Left lobe of liver (tissue), 2 donors: ENCODE measurements at regions not wholly inside any gene's neighbourhood (a gene's known extent, or its start where the extent isn't known, plus 50 kb on each side); places are given as distances from the start of the nearest gene placed in this dataset.

ENCODE experiments used
- ATAC-seq: fragments of 200-7000 bp; cut with Tn5 transposase; one replicate; pipeline ENCODE4 v1.9.1; 2020; ENCODE audit warnings: mild to moderate bottlenecking, moderate library complexity
- DNase-seq: peaks from one replicate; pipeline ENCODE4 v3.0.0-alpha.2; 2020; ENCODE audit warnings: low spot score
- donor health status: DM: no; HTN: no; CAD: no; lungs with moderate emphysema.
- donor health status: DM: no; HTN: yes; CAD: no.

- DNase-seq (no peak), ATAC-seq (no peak)
Observed at GRCh38 chr13:103436057-103436654, 369.9 kb upstream of the SLC10A2 start.

GRCh38 chr13:103431856-103432255 lies 365.6 kb upstream of the SLC10A2 start:
- ATAC-seq (no peak), DNase-seq (no peak)

- ATAC-seq: no peak
- no peak for DNase-seq
Observed at GRCh38 chr13:103430368-103430767, 364.2 kb upstream of the SLC10A2 start.

DNA sequence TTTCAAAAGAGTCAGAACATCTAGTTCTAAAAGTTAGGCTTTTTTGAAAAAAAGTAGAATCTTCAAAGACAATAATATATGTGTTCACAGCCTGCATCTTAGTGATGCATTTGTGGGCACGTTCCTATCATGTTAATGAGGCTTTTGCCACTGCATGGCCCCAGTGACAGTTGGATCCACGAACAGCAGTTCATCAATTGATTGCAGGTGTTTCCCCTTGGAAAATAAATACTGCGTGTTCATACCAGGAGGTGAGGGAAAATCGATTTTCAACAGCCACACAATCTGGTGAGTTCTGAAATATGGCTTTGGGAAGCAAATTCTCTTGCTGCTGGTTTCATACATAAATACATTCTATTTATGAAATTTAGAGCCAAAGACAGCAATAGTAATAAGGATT lies 343.8 kb upstream of the SLC10A2 start:
- DNase-seq: no peak
- no peak for ATAC-seq

DNA sequence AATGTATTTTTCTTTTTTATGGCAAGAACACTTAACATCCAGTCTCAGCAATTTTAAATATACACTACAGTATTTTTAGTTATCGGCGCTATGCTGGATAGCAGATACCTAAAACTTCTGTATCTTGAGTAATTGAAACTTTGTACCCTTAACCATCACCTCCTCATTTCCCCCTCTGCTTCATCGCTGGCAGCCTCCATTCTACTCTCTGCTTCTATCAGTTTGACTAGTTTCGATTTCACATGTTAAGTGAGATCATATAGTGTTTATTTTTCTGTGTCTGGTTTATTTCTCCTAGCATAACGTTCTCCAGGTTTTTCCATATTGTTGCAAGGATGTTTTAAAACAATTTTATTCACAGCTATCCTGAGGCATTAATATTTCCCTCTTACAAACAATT lies 340.8 kb upstream of the SLC10A2 start:
- DNase-seq (no peak), ATAC-seq (no peak)

DNA sequence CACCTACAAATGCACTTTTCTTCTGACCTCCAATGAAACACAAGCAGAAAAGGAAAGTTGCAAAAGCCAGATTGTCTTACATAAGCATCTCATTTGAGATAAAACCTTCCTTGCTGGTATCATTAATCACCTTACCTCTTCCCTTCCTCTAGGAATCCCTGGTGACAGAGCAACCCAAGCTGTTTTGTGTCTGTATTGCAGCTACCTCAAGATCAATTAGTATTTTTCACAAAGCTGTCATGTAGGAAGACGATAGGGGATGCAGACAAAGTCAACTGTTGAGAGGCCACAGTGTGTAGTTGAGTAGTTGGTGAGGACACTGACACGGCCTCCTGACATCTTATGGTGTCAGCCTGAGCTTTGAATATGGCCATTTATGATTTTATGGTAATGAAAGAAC lies 339.1 kb upstream of the SLC10A2 start:
- DNase-seq (no peak), ATAC-seq (no peak)

GRCh38 chr13:103403814-103404213 lies 337.6 kb upstream of the SLC10A2 start:
- ATAC-seq: no peak
- DNase-seq: no peak

DNA sequence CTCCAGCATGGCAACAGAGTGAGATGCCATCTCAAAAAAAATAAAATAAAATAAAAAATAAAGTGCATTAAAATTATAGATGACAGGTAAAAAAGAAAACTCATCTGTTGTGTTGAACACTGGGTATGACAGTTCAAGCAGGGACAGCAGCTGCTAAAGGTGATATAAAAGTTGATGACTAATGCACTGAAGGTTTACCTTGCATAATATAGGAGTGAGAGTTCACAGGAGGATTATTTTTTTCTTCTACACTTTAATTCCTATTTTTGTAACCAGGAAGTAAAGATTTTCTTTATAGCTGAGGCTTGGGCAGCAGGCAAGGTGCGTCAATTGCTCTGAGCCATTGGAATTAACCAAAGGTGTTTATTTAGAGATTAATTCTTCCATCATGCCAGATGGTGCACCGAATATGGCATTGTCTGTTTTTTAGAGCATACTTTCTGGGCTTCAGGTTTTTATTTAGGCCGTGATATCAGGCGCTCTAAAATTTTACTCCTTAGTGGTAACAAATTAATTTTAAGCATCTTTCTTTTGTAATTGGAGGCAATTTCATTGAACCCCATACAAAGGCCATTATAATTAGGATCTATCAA lies 337.0 kb upstream of the SLC10A2 start:
- DNase-seq (no peak), ATAC-seq (no peak)

DNA sequence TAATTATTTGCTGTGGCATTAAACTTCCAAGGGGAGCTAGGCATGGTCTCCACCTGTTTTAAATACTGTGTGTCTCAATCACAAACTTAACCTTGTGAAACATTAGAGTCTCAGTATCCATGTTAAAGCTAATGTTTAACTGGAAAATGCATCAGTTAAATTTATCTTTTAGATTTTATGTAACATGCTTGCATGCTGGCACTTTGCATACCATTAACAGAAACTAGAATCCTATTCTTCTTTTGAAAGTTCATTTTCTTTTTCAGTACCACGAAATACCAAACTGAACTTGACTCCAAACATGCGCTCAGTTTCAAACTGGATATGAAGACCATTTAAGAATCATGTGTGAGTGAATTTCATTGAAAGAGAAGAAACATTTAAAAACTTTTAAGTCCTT lies 328.9 kb upstream of the SLC10A2 start:
- ATAC-seq (no peak), DNase-seq (no peak)

- ATAC-seq (no peak), DNase-seq (no peak)
Observed at GRCh38 chr13:103394618-103395017, 328.4 kb upstream of the SLC10A2 start.

DNA sequence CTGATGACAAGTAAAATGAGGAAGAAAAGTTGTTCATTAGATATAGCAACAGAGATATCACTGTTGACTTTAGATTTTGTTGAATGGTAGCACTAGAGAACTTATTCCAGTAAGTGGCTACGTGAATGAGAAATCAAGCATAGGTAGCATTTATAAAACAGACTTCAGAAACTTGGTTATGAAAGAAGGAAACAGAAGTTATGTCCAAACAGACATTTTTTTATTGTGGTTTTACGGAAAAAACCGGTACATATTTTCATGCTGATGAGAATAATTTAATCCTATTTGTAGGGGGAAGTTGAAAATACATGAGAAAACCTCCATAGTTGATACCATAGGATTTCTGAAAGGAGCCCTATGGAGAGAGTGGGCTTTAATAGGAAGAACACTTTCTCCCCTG lies 325.7 kb upstream of the SLC10A2 start:
- ATAC-seq: no peak

GRCh38 chr13:103388839-103389238 lies 322.6 kb upstream of the SLC10A2 start:
- ATAC-seq: peak; percentile 67

More for the DNA sequence above, 325.7 kb upstream of the SLC10A2 start:
- no peak for DNase-seq

GRCh38 chr13:103386341-103386740 lies 320.1 kb upstream of the SLC10A2 start:
- no peak for DNase-seq
- no peak for ATAC-seq

More at GRCh38 chr13:103388839-103389238, 322.6 kb upstream of the SLC10A2 start:
- no peak for DNase-seq

DNA sequence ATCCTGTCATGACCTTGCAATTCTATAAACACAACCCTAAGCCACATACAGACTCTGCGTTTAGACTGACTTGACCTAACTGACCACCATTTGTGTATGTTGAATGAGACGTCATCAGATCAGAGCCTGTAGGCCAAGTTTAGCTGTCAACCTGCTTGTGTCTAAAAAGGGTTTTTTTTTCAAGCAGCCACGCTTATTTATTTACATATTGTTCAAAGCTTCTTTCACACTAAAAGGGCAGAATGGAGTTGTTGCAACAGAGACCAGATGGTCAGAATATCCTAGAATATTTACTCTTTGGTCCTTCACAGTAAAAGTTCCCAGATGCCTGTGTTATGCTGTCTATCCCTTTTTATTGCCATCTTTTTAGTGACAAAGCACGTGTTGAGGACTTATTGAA lies 307.7 kb upstream of the SLC10A2 start:
- no peak for DNase-seq
- no peak for ATAC-seq

DNA sequence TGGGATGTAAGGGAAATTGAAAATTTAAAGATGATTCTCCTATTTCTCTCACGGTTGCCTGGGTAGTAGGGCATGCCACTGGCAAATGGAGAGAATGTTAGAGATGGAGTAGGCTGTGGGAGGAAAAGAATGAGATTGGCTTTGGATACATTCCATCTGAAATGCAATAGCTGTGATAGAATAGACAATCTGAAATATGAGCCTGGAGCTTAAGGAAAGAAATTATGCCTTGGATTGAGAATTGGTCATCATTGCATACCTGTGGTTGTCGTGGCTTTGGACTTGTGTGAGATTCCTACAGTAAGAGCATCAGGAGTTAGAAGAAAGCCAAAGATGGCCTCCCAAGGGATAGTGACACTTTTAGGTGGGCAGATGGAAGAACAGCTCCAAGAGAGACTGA lies 305.1 kb upstream of the SLC10A2 start:
- no peak for ATAC-seq
- no peak for DNase-seq

DNA sequence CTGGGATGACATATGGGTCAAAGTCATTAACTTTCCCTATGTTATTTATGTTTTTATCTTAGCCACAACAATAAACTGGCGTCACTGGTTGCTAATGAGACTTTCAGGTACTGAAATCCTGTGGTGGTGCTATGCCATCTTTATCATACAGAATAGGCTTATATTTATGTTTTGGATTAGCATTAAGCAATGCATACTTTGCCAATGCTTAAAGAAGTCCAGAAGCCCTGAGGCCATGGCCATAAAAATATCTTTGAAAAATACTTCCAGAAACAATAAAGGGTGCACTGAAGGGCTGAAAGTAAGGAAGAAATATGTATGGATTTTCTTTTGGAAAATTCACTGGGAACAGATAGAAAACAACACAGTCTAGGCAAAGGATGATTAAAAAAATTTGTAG lies 304.6 kb upstream of the SLC10A2 start:
- DNase-seq: no peak
- no peak for ATAC-seq

DNA sequence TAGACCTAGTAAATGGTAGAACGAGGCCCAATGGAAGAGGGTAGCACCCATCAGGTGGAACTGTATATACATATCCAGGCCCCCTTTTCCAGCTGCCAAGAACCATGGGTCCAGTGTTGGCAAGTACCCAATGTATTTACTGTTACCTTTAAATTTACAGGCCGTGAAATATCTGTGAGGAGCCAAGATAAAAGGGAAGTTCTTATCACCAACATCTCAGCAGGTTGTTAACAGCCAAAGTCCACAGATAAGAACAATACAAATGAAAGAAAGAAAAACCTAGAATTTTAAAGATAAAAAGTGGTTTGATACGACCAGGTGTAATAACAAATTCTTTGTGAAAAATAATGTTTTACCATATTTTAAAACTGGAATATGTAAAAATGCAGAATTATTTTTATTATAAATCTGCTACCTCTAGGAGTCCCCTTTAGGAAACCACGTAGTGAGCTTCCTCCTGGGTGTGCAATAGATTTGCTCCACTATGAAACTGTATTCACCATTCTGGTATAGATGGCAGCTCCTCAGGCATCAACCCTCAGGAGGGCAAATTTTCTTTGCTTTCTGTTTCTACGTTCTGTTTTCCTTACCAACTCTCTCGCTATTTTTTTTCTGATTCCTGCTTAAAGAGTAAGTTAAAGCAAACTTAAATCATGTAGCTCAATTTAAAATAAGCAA lies 292.2 kb upstream of the SLC10A2 start:
- DNase-seq (no peak), ATAC-seq (no peak)

GRCh38 chr13:103356226-103356864 lies 290.1 kb upstream of the SLC10A2 start:
- ATAC-seq: no peak
- no peak for DNase-seq

- DNase-seq: no peak
- no peak for ATAC-seq
Observed at GRCh38 chr13:103354171-103354570, 288.0 kb upstream of the SLC10A2 start.

DNA sequence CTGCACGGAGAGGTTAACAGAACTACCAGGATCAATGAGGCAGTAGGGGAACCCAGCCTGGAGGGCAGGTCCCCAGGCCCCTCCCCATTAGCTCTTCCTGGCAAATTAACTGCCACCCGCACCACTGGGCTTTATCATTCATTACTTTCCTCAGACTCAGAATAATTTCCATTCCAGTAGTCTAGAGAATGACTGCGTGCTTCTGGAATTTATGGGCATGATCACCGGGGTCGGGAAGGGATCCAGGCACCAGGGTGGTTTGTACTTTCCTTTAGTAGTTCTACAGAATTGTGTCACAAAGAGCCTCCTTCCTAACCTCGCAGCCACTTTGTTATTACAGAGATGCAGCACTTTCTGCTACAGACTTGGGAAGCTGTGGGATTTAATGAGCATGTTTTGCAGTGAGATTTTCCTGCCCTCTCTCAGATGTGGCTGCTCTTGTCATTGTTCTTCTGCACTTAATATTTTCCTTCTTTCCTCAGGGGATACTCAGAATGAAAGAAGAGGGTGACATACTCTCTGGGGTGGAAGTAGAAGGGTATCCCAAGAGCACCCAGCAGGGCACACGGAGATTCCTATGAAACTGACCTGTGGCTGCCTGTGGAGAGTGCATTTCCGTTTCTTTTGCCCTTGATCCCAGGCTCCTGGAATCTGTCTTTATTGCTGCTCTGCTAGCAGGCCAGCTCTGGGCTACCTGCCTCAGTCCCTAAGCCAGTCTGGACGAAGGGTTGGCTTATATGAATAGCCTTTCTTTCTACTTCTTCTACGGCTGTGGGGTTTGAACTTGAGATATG lies 285.0 kb upstream of the SLC10A2 start:
- ATAC-seq (no peak), DNase-seq (no peak)

- no peak for DNase-seq
- ATAC-seq: no peak
Observed at GRCh38 chr13:103350147-103350546, 283.9 kb upstream of the SLC10A2 start.
